AG04449 (cell line): ENCODE measurements at regions not wholly inside any gene's neighbourhood (a gene's known extent, or its start where the extent isn't known, plus 50 kb on each side); places are given as distances from the start of the nearest gene placed in this dataset.

Experiments
- CTCF ChIA-PET: fragments of 350-600 bp; formaldehyde crosslinking; extraction: SDS; loops from one replicate; lab custom pipeline; 2021; ENCODE audit warnings: antibody characterized with exemption; lab: Yijun Ruan, JAX
- POLR2A ChIA-PET: fragments of 400-600, 350-600 bp; formaldehyde crosslinking; extraction: SDS; loops from one replicate; lab custom pipeline; 2020; ENCODE audit warnings: antibody characterized with exemption, inconsistent platforms; lab: Yijun Ruan, JAX
- DNase-seq: peaks from one replicate; pipeline ENCODE4 v3.0.0-alpha.2; 2010; ENCODE audit warnings: low read depth, low spot score
- H3K4me3 ChIP-seq: 2 replicates; pipeline ENCODE4 v1.5.1; 2011; ENCODE audit warnings: low read depth, mild to moderate bottlenecking, control low read depth, low read length
- TF ChIP-seq, protein P1 (sequence below): IDR thresholded peaks from one replicate; pipeline ENCODE4 v1.5.1; 2011; ENCODE audit warnings: mild to moderate bottlenecking, moderate library complexity, low read length, control low read depth, inconsistent platforms; ENCODE audit not compliant: insufficient read depth; ENCODE audit errors: missing control alignments

DNA sequence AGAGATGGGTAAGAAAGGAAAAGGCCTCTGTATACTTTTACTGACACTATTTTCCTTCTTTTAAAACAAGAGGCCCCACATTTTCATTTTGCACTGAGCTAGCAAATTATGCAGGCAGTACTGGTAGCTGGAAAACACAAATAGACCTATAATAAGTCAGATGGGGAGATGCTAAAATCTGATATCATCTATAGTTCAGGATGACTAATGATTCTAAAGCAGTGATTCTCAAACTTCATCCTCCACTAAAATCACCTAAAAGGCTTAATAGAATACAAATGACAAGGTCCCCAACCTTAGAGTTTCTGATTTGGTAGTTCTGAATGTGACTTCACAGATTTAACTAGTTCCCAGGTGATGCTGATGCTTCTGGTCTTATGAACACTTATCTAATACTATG is 247.3 kb upstream of the DIPK2B start:
- TF ChIP-seq, protein P1, sequence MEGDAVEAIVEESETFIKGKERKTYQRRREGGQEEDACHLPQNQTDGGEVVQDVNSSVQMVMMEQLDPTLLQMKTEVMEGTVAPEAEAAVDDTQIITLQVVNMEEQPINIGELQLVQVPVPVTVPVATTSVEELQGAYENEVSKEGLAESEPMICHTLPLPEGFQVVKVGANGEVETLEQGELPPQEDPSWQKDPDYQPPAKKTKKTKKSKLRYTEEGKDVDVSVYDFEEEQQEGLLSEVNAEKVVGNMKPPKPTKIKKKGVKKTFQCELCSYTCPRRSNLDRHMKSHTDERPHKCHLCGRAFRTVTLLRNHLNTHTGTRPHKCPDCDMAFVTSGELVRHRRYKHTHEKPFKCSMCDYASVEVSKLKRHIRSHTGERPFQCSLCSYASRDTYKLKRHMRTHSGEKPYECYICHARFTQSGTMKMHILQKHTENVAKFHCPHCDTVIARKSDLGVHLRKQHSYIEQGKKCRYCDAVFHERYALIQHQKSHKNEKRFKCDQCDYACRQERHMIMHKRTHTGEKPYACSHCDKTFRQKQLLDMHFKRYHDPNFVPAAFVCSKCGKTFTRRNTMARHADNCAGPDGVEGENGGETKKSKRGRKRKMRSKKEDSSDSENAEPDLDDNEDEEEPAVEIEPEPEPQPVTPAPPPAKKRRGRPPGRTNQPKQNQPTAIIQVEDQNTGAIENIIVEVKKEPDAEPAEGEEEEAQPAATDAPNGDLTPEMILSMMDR, result no peak
- ChIA-PET CTCF (no interaction called here), POLR2A (no interaction called here)
- no peak for DNase-seq
- H3K4me3 ChIP-seq, result no peak overlapping the region

DNA sequence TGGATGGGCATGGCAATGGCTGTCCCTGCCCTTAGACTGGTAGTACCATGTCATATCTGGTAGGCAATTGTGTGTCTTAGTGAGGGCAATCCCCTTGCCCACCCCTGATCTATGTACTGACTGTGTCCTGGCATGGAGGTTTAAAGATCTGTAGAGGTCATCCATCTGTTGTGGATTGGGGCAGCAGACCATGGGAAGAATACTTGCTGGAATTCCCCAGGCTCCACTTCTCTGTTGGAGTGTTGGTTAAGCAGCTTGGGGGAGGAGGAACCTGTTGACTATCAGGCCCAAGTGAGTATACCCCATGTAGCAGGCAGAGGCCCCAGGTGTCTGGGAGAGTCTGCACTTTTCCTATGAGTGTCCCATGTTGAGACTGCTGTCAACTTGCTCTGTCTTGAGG is 246.7 kb upstream of the DIPK2B start:
- ChIA-PET CTCF (no interaction called here), POLR2A (interaction anchor here (0.5 kb wide), 1 partner anchor 181 kb away, joined by 4 read pairs; no protein-coding TSS in a partner anchor)
- H3K4me3 ChIP-seq, result no peak overlapping the region
- TF ChIP-seq, protein P1, result no peak
- DNase-seq, result no peak

GRCh38 chrX:45445745-45446412 is 245.2 kb upstream of the DIPK2B start:
- H3K4me3 ChIP-seq, result no peak overlapping the region
- TF ChIP-seq, protein P1, result no peak
- ChIA-PET CTCF (no interaction called here), POLR2A (interaction anchor here (1.2 kb wide), 1 partner anchor 265 kb away, joined by 3 read pairs; no protein-coding TSS in a partner anchor)
- no peak for DNase-seq

GRCh38 chrX:45437186-45437585 is 236.5 kb upstream of the DIPK2B start:
- POLR2A ChIA-PET, result no interaction called here
- no peak for DNase-seq
- CTCF ChIA-PET, result no interaction called here
- H3K4me3 ChIP-seq, result no peak overlapping the region
- TF ChIP-seq, protein P1, result no peak

- POLR2A ChIA-PET, result no interaction called here
- CTCF ChIA-PET, result no interaction called here
- H3K4me3 ChIP-seq, result no peak overlapping the region
- TF ChIP-seq, protein P1, result no peak
- no peak for DNase-seq
Observed at GRCh38 chrX:45435481-45435880, 234.8 kb upstream of the DIPK2B start.

DNA sequence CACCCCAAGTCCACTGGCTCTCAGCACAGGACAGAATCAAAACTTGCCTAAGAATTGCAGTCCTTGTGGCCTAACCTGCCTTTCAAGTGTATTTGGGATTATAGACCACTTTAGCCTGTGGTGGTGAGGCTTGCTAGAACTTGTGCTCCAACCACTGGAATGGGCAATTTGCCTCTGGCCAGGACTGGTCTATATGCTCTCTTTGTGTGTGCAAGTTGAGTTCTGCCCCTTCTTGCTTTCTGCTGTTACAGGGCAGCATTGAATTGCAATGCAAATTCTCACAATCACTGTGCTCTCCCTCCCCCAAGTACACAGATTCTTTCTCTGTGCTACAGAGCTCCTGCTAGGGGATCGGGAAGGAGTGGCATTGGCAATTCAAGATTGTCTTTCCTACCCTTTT is 233.6 kb upstream of the DIPK2B start:
- DNase-seq, result no peak
- TF ChIP-seq, protein P1, result no peak
- H3K4me3 ChIP-seq, result no peak overlapping the region
- CTCF ChIA-PET, result no interaction called here
- POLR2A ChIA-PET, result no interaction called here
